NCI-H146 treated with DMSO at 0.1 percent for 48 hours (cell line): ENCODE measurements at regions not wholly inside any gene's neighbourhood (a gene's known extent, or its start where the extent isn't known, plus 50 kb on each side); places are given as distances from the start of the nearest gene placed in this dataset.

ENCODE experiments used
- DNase-seq: peaks from one replicate; lab custom pipeline; 2025; ENCODE audit not compliant: unreplicated experiment; lab: John Stamatoyannopoulos, UW

GRCh38 chr1:70888722-70889121 lies 158.9 kb downstream of the PTGER3 start:
- no peak for DNase-seq

- DNase-seq, result no peak
Measured at GRCh38 chr1:70890408-70890807, 157.2 kb downstream of the PTGER3 start.

- no peak for DNase-seq
Measured at GRCh38 chr1:70891051-70891843, 156.4 kb downstream of the PTGER3 start.

- DNase-seq, result no peak
Measured at GRCh38 chr1:70892140-70892539, 155.5 kb downstream of the PTGER3 start.

- DNase-seq, result no peak
Measured at GRCh38 chr1:70892930-70893329, 154.7 kb downstream of the PTGER3 start.

- DNase-seq, result no peak
Measured at GRCh38 chr1:70893381-70893780, 154.2 kb downstream of the PTGER3 start.

GRCh38 chr1:70895531-70895930 lies 152.1 kb downstream of the PTGER3 start:
- DNase-seq, result no peak

- no peak for DNase-seq
Measured at GRCh38 chr1:70896224-70896623, 151.4 kb downstream of the PTGER3 start.

GRCh38 chr1:70897273-70897672 lies 150.3 kb downstream of the PTGER3 start:
- DNase-seq, result no peak

GRCh38 chr1:70899735-70900134 lies 147.9 kb downstream of the PTGER3 start:
- DNase-seq, result no peak

- DNase-seq, result no peak
Measured at GRCh38 chr1:70902211-70902610, 145.4 kb downstream of the PTGER3 start.

- no peak for DNase-seq
Measured at GRCh38 chr1:70906800-70907199, 140.8 kb downstream of the PTGER3 start.

GRCh38 chr1:70907563-70908310 lies 139.9 kb downstream of the PTGER3 start:
- no peak for DNase-seq

GRCh38 chr1:70909262-70909822 lies 138.3 kb downstream of the PTGER3 start:
- DNase-seq, result no peak

GRCh38 chr1:70910013-70910412 lies 137.6 kb downstream of the PTGER3 start:
- no peak for DNase-seq

GRCh38 chr1:70911861-70912260 lies 135.8 kb downstream of the PTGER3 start:
- no peak for DNase-seq

- no peak for DNase-seq
Measured at GRCh38 chr1:70914224-70914623, 133.4 kb downstream of the PTGER3 start.

GRCh38 chr1:70915258-70916033 lies 132.2 kb downstream of the PTGER3 start:
- DNase-seq, result no peak

GRCh38 chr1:70916034-70916427 lies 131.6 kb downstream of the PTGER3 start:
- DNase-seq, result no peak

GRCh38 chr1:70919706-70920323 lies 127.8 kb downstream of the PTGER3 start:
- no peak for DNase-seq
